AML-193 (cell line): ENCODE measurements at regions not wholly inside any gene's neighbourhood (a gene's known extent, or its start where the extent isn't known, plus 50 kb on each side); places are given as distances from the start of the nearest gene placed in this dataset.
"Not testable (repeated sequence)": the region's sequence is repeated elsewhere in the genome, so short reads cannot be mapped to it uniquely, and the experiment has no call there.

Experiments used
- DNase-seq, 2 experiments: peaks; one replicate each; lab custom pipeline; 2025; lab: John Stamatoyannopoulos, UW

GRCh38 chr14:37994846-37995372 lies 212.8 kb upstream of the SSTR1 start:
- no peak for DNase-seq

- no peak for DNase-seq
These were observed 210.7 kb upstream of the SSTR1 start for GRCh38 chr14:37997017-37997416.

DNA sequence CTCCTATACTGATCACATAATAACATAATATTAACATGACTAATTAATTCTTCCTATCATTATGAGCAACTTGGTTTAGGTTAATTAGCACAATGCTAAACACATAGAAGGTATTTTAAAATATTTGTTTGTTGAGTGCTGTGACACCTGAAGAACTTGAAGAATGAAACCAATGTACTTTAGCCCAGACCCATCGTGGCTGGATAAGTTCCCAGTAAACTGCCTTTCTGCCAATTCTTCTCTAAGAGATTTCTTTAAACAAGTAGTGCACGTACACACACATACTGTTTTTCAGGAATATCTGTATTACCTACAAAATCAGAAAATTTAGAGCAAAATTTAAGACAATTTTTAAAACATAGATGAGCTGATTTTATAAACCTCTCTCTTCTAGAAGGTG lies 207.4 kb upstream of the SSTR1 start:
- DNase-seq, result no peak

DNA sequence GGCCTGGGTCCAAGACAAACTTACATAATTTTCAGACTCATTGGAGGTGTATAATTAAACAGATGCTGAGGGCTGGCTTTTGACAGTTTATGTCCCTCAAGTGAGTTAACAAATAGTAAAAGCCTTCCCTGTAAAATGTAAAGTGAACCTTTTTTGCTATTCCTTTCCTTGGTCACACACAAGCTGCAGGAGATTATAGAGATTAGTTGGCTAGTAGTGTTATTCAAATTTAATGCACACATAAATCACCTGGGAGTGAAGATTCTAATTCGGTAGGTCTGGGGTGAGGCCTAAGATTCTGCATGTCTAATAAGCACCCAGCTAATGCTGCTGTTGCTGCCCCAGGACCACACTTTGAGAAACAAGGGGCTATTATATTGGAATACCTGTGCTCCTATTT lies 206.2 kb upstream of the SSTR1 start:
- DNase-seq, result no peak

DNA sequence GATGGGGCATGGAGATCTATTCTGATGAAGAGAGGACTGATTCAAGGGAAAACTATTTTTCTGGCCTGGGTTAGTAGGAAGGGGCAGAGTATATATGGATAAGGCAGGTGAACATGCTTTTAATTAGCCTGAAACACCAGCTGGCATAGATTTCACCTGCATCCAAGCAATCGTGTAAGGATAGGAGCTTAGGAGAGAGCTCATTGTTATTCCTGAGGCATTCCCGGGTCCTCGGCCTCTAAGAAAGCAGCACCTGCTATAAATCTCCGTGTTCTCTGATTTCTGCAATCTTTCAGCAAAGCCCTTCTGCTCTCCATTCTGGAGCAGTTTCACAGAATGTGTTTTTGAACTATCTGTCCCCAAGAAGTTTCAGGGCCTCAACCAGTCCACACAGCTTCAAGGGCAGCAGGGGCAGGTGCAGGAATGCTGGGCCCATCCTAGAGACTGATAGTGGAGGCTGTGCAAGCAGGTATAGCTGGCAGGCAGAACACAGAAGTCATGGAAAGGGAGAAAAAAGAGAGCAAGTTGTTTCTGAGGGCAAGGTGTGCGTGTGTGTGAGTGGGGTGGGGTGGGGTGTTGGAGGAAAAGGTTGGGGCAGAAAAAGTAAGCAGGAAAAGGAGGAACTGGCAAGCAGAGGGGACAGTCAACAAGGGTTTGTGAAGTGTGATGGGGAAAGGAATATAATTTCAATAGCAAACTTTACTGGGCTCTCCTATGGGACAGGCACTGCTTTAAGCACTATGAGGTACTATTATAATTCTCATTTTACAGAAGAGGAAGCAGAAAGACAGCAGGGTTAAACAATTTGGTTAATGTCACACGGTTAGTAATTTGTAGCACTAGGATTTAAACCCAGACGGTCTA lies 203.7 kb upstream of the SSTR1 start:
- DNase-seq, result no peak

DNA sequence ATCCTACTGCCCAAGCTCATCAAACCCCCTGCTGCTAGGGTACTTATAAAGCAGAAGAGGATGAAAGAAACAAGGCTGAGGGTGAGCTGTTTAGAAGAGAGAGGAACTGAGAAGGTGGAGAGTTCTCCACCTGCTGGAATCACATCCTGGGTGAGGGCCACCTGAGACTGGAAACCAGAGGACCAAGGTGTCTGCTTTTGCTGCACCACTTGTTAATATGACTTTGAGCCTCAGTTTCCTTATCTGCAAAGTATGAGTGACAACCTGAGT lies 203.2 kb upstream of the SSTR1 start:
- no peak for DNase-seq

DNA sequence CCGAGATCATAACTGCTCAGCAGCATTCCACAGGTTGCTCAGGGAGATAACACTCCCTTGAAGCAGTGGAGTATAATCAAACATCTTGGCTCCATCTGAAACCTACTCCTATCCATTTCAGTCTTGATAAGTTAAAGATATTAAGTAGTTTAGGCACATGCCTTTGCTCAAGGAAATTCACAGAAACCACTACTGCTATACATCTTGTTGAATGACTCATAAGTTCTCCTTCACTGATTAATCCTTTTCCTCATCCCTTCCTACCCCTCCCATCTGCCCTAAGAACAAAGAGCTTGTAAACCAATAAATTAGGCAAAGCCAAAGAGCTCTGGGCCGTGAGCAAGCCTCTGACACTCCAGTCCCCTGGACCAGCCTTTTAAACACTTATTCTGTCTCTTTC lies 196.5 kb upstream of the SSTR1 start:
- not testable (repeated sequence) for DNase-seq

- no peak for DNase-seq
These were observed 195.6 kb upstream of the SSTR1 start for GRCh38 chr14:38012056-38012455.

GRCh38 chr14:38016497-38016896 lies 191.2 kb upstream of the SSTR1 start:
- no peak for DNase-seq

DNA sequence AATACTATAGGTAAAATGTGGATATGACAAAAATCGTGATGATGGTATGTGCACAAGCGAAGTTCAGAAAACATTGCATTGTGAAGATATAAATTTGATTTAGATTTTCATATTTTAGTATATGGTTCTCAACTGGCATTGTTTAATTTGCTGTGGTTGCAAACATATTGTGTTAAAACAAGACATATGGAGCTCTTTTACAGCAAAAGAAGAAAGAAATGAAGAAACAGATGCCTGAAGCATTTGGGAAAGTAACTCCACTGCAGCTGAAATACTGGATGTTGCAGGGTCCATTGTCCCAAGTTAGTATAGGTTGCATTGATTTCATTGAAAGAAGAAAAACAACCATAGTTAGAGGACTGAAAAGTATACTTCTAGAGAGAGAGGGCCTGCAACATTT lies 185.8 kb upstream of the SSTR1 start:
- no peak for DNase-seq

DNA sequence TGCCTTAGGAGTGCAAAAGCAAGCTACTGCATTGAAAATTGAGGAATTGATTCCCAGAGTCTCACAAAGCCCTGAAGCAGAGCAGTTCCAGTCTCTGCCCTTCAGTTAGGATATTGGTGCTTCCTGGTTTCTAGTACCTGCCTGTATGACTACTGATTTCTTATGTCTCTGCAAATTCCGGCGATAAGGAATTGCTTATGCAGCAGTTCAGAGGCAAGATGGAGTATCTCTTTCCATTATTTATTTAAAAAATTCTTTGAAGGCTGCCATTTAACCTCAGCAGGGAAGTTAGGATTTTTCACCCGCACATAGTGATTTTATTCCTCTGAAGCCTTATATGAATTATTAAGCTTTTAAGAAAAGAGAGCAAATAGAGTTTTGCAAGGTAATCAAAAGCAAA lies 184.9 kb upstream of the SSTR1 start:
- DNase-seq, result no peak

DNA sequence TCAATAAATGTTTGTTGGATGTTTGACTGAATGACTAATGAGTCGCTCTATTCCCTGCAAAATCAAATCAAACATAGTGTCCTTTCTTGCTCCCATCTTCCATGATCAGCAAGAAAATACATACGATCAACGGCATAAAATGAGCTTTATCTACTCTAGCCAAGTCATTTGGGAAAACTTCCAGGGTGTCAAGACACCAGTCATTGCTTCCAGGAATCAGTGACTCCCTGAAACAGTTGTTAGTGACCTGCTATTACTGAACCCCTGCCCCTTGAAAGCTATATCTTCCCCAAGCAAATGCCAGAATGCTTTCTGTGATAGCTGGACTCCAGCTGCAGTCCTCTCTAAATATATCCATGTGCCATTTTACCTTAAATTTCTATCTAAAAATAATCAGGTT lies 169.5 kb upstream of the SSTR1 start:
- DNase-seq, result no peak

DNA sequence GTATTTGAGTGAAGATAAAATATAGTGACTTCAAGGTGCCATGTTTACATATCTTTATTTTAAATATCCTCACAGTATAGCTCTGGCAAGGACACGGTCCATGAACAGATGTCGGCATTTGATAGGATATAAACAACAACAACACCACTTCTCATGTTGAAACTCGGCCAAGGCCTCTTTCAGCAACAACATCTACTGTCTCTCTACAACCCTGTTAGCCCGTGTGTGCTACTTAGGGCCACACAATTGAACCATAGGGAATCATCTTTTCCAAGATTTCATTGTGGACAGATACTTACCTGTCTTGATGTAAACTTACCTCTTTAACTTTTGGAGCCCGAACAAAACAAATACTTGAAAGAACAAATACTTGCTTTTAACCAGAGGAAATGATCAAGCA lies 168.7 kb upstream of the SSTR1 start:
- no peak for DNase-seq

- no peak for DNase-seq
These were observed 168.2 kb upstream of the SSTR1 start for GRCh38 chr14:38039496-38039895.

GRCh38 chr14:38040411-38040810 lies 167.3 kb upstream of the SSTR1 start:
- DNase-seq, result no peak

DNA sequence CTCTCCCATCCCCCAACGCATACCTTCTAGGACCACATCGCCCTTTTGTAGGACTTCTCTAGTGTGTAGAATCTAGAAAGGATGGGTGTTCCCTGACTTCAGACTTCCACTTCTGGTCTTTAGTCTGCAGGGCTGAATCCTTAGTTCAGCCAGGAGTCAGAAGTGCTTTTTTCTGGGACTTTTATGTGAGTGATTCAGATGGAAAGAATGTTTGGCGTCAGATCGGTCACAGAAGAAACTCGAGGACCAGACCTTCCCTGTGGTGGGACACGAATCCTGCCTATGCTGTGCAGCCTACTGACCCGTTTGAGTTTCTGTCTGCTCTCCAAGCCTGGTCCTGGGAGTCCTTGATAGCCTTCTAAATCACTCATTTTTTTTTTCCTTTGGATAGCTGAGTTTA lies 165.4 kb upstream of the SSTR1 start:
- DNase-seq, result no peak

GRCh38 chr14:38044710-38045109 lies 163.0 kb upstream of the SSTR1 start:
- DNase-seq, result no peak

- no peak for DNase-seq
These were observed 162.2 kb upstream of the SSTR1 start for GRCh38 chr14:38045461-38045860.

DNA sequence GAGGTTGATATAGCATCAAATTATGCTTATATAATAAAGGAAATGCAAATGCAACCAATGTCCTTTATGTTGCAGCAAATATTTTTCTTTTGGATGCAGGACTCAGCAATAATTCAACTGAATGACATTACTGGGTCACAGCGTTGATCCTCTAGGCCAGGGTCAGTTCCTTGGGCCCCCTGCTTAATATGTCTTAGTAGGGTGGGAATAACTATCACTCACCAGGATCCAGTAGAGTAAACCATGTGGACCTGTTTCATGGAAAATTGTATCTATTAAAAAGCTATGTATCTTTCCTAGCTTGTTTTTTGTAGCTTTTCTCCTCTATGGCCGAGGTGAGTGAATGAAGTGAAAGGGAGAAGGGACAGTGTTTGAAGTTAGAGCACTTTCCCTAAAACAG lies 161.5 kb upstream of the SSTR1 start:
- no peak for DNase-seq

DNA sequence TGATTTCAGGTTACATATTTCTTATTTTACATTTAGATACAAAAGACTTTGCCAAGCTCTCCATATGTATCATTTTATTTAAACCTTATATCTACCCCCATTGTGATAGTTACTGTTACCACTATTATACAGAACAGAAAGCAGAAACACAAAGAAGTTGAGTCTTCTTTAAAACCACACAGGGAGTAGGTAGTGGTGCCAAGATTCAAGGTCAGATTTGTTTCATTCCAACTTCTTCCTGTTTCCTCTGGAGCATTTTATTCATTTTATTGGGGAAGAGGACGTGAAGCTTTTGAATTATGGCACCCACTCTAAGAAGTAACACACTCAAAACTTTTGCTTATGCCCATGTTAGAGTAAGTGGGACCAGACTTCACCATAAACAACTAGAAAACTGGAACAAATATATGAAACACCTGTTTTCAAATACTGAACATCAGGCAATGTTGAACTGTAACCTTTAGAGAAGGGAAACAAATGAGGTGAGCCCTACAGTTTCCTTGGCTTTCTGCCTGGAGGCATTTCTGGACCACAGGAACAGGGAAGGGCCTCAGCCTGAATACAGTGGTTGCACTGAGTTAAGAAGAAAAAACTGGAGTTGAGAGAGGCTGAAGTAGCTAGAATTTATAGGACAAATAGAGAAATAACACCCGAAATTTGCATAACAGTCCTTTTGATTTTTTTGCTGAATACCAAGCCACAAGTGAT lies 160.4 kb upstream of the SSTR1 start:
- DNase-seq, result no peak

- DNase-seq, result no peak
These were observed 154.0 kb upstream of the SSTR1 start for GRCh38 chr14:38053666-38054065.

- no peak for DNase-seq
These were observed 151.4 kb upstream of the SSTR1 start for GRCh38 chr14:38056270-38056669.

- not testable (repeated sequence) for DNase-seq
These were observed 145.5 kb upstream of the SSTR1 start for GRCh38 chr14:38062223-38062622.
